ENCODE measurements at regions not wholly inside any gene's neighbourhood (a gene's known extent, or its start where the extent isn't known, plus 50 kb on each side); places are given as distances from the start of the nearest gene placed in this dataset.

- Histone ChIP-seq H3K9me3 (no peaks in the 10 kb centered on the region), H3K4me1 (no peaks in the 10 kb centered on the region), H3K4me3 (no peak overlapping the region), H3K36me3 (no peaks in the 10 kb centered on the region), H3K27me3 (no peaks in the 10 kb centered on the region), H3K27ac (no peak overlapping the region)
- ATAC-seq (ENCODE audit: low FRiP score in 2 of 2) (no peak), DNase-seq (no peak)
- TF ChIP-seq EP300 (IDR thresholded peaks at IDR 0.05) (no peak), POLR2AphosphoS5 (IDR thresholded peaks at IDR 0.05) (no peak), POLR2A (IDR thresholded peaks at IDR 0.05) (no peak), CTCF (IDR thresholded peaks at IDR 0.05) (no peak)
These were observed 946.3 kb upstream of the INTU start for GRCh38 chr4:126686491-126686890.

GRCh38 chr4:126687655-126688358, 945.0 kb upstream of the INTU start:
- no peak for ATAC-seq (ENCODE audit: low FRiP score in 2 of 2)
- no peaks in the 10 kb centered on the region for H3K9me3 ChIP-seq
- no peak overlapping the region for H3K4me3 ChIP-seq
- 48 to 54% methylated on average over 6 of the region's 6 CpGs for WGBS, 2 donors
- no peaks in the 10 kb centered on the region for H3K36me3 ChIP-seq
- H3K27me3 ChIP-seq: no peaks in the 10 kb centered on the region
- DNase-seq: no peak
- H3K4me1 ChIP-seq: no peaks in the 10 kb centered on the region
- no peak overlapping the region for H3K27ac ChIP-seq
- TF ChIP-seq POLR2A (IDR thresholded peaks at IDR 0.05) (no peak), CTCF (IDR thresholded peaks at IDR 0.05) (no peak), EP300 (IDR thresholded peaks at IDR 0.05) (no peak), POLR2AphosphoS5 (IDR thresholded peaks at IDR 0.05) (no peak)

DNA sequence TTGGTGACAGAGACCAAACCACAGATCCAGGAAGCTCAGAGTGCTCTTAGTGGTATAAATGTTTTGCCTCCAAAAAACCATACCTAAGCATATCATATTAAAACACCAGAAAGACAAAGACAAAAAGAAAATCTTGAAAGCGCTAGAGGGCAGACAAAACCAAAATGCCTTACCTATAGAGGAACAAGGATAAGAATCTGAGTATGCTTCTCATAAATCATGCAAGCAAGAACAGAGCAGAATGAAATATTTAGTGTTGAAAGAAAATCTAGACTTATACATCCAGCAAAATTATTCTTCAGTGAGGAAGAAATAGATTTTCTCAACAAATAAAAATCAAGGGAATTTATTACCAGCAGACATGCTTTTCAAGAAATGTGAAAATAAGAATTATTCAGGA, 941.0 kb upstream of the INTU start:
- H3K4me1 ChIP-seq: no peaks in the 10 kb centered on the region
- no peaks in the 10 kb centered on the region for H3K27me3 ChIP-seq
- no peak overlapping the region for H3K4me3 ChIP-seq
- DNase-seq: no peak
- WGBS, 2 donors: 91 to 100% methylated on average over 1 of the region's 1 CpG
- H3K27ac ChIP-seq: no peak overlapping the region
- no peak for TF ChIP-seq POLR2A (IDR thresholded peaks at IDR 0.05)
- TF ChIP-seq CTCF (IDR thresholded peaks at IDR 0.05): no peak
- TF ChIP-seq EP300 (IDR thresholded peaks at IDR 0.05): no peak
- no peak for TF ChIP-seq POLR2AphosphoS5 (IDR thresholded peaks at IDR 0.05)
- no peaks in the 10 kb centered on the region for H3K9me3 ChIP-seq
- ATAC-seq (ENCODE audit: low FRiP score in 2 of 2): no peak
- no peaks in the 10 kb centered on the region for H3K36me3 ChIP-seq

- ATAC-seq (ENCODE audit: low FRiP score in 2 of 2) (no peak), DNase-seq (no peak)
- no peak overlapping the region for H3K4me3 ChIP-seq
- H3K4me1 ChIP-seq: no peaks in the 10 kb centered on the region
- no peak for TF ChIP-seq POLR2AphosphoS5 (IDR thresholded peaks at IDR 0.05)
- no peak for TF ChIP-seq EP300 (IDR thresholded peaks at IDR 0.05)
- TF ChIP-seq CTCF (IDR thresholded peaks at IDR 0.05): no peak
- TF ChIP-seq POLR2A (IDR thresholded peaks at IDR 0.05): no peak
- no peaks in the 10 kb centered on the region for H3K36me3 ChIP-seq
- H3K9me3 ChIP-seq: no peaks in the 10 kb centered on the region
- no peaks in the 10 kb centered on the region for H3K27me3 ChIP-seq
- H3K27ac ChIP-seq: no peak overlapping the region
- 82 to 84% methylated on average over 1 of the region's 1 CpG for WGBS, 2 donors
These were observed 935.0 kb upstream of the INTU start for GRCh38 chr4:126697748-126698147.

DNA sequence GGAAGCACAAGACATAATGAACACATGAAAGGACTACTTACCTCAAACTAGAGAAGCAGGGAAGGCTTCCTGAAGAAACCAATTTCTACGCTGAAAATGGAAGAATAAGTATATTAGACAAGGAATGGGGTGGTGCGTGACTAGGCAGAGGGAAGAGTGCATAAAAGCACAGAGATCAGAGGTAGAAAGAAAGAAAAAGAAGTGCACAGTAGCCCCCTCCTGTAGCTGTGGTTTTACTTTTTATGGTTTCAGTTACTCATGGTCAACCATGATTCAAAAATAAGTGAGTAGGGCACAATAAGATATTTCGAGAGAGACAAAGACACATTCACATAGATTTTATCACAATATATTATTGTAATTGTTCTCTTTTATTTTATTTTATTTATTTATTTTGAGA, 934.5 kb upstream of the INTU start:
- TF ChIP-seq POLR2A (IDR thresholded peaks at IDR 0.05) (no peak), POLR2AphosphoS5 (IDR thresholded peaks at IDR 0.05) (no peak), EP300 (IDR thresholded peaks at IDR 0.05) (no peak), CTCF (IDR thresholded peaks at IDR 0.05) (no peak)
- no peak for ATAC-seq (ENCODE audit: low FRiP score in 2 of 2)
- no peak overlapping the region for H3K4me3 ChIP-seq
- no peaks in the 10 kb centered on the region for H3K27me3 ChIP-seq
- H3K36me3 ChIP-seq: no peaks in the 10 kb centered on the region
- H3K9me3 ChIP-seq: no peaks in the 10 kb centered on the region
- WGBS, 2 donors: 88 to 91% methylated on average over 3 of the region's 3 CpGs
- no peaks in the 10 kb centered on the region for H3K4me1 ChIP-seq
- no peak for DNase-seq
- no peak overlapping the region for H3K27ac ChIP-seq
